Heart left ventricle (tissue), 13 donors: ENCODE measurements at regions not wholly inside any gene's neighbourhood (a gene's known extent, or its start where the extent isn't known, plus 50 kb on each side); places are given as distances from the start of the nearest gene placed in this dataset.

ENCODE experiments used
- CTCF ChIP-seq, 12 donors: fragments of 200-600 bp; sonication (generic) in 4 of 12; IDR thresholded peaks; one replicate each; pipeline versions ENCODE4 v1.5.0 to v1.8.0; 2018 to 2022; ENCODE audit warnings: antibody characterized with exemption in 12 of 12, mild to moderate bottlenecking in 5 of 12
- POLR2A ChIP-seq, 2 donors: fragments of 450-650 bp; IDR thresholded peaks; one replicate each; pipeline ENCODE4 v1.6.1; 2017; ENCODE audit warnings: antibody characterized with exemption in 2 of 2, mild to moderate bottlenecking in 2 of 2, moderate library complexity in 2 of 2
- donor health status: ischemic (EF 13 %, LVEDD 7.1; RV severe dilation, severe dysfunction).
- donor health status: DM: no; HTN: yes; CAD: no.
- donor health status: DM: no; HTN: no; CAD: no.
- donor health status: ischemic (EF 25% LVEDD 6.9; RV normal size, moderate dysfunction).
- donor health status: ischemic (EF 25% LVEDD 5.7; RV mildly dilated, moderate dysfunction).
- donor health status: ischemic (EF 35%, LVEDD 5.7; RV mildly dilated, moderate dysfunction).
- donor health status: nonischemic (EF 11% LVEDD 7.7; RV severe dilation, severe dysfunction).
- donor health status: DM: yes; HTN: yes; CAD: no.
- donor health status: PGD.
- donor health status: ischemic (EF 29% LVEDD 5.4; RV normal size, mild dysfunction).
- donor health status: nonischemic (EF 23%, LVEDD 6.1; RV moderate dilation, normal function).

DNA sequence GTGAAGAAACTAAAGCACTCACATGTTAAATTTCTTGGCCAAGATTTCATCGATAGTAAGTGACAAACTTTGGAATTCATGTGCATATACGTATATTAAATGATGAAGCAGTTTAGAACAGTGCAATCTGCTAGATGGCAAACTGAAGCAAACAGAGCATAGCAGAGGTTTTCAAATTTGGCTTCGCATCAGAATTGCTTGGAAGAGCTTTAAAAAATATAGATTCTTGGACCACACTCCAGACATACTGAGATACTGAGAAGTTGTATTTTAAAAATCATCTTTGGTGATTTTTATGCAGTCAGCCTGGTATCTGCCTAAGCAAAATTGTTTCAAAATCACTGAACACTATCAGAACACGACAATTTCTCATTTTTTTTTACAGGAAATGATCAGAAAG, 709.2 kb downstream of the PLA2G4A start:
- no peak for TF ChIP-seq CTCF (IDR thresholded peaks at IDR 0.05)
- TF ChIP-seq POLR2A (IDR thresholded peaks at IDR 0.05): no peak
